ENCODE measurements at regions not wholly inside any gene's neighbourhood (a gene's known extent, or its start where the extent isn't known, plus 50 kb on each side); places are given as distances from the start of the nearest gene placed in this dataset.

DNA sequence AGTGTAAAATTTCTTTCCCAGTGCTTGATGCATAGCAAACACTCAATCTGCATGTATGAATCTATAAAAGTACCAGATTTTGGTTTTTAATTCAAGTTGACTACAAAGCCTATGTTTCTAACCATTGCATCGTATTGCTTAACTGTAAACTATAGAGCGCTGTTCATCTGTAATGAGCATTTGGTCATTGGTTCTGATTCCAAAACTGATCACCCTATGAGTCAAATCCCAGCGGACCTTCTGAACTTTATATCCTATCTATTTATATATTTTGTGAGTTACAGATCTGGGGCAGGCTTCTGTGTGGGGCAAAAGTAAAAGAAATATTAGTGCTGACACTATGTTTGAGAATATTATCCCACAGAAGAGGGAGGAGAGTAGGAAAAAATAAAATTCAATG is 305.7 kb upstream of the TNC start:
- TF ChIP-seq EZH2 (optimal IDR thresholded peaks at IDR 0.05; ENCODE audit: low read depth, low read length) = no peak
- TF ChIP-seq, protein P1, sequence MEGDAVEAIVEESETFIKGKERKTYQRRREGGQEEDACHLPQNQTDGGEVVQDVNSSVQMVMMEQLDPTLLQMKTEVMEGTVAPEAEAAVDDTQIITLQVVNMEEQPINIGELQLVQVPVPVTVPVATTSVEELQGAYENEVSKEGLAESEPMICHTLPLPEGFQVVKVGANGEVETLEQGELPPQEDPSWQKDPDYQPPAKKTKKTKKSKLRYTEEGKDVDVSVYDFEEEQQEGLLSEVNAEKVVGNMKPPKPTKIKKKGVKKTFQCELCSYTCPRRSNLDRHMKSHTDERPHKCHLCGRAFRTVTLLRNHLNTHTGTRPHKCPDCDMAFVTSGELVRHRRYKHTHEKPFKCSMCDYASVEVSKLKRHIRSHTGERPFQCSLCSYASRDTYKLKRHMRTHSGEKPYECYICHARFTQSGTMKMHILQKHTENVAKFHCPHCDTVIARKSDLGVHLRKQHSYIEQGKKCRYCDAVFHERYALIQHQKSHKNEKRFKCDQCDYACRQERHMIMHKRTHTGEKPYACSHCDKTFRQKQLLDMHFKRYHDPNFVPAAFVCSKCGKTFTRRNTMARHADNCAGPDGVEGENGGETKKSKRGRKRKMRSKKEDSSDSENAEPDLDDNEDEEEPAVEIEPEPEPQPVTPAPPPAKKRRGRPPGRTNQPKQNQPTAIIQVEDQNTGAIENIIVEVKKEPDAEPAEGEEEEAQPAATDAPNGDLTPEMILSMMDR (IDR thresholded peaks at IDR 0.05; ENCODE audit: low read length) = no peak
